ENCODE measurements at regions not wholly inside any gene's neighbourhood (a gene's known extent, or its start where the extent isn't known, plus 50 kb on each side); places are given as distances from the start of the nearest gene placed in this dataset.

DNA sequence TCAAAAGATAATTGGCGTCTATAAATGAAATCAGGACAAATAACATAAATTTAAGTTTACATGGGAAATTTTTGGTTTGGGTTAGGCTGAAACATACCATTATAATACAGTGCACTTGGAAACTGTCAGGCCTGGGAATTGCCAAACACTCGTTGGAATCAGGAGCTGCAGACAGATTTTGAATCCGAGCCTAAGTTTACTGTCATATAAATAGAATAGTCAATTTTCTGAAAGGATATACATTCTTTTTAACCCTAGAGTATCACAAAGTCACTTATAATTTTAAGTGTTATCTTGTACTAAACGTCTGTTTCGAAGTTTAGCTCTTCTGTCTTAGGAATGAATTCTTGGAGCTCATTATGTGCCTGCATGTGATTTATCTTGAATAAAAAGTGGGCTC lies 234.1 kb downstream of the VEGFC start:
- TF ChIP-seq, protein P1, sequence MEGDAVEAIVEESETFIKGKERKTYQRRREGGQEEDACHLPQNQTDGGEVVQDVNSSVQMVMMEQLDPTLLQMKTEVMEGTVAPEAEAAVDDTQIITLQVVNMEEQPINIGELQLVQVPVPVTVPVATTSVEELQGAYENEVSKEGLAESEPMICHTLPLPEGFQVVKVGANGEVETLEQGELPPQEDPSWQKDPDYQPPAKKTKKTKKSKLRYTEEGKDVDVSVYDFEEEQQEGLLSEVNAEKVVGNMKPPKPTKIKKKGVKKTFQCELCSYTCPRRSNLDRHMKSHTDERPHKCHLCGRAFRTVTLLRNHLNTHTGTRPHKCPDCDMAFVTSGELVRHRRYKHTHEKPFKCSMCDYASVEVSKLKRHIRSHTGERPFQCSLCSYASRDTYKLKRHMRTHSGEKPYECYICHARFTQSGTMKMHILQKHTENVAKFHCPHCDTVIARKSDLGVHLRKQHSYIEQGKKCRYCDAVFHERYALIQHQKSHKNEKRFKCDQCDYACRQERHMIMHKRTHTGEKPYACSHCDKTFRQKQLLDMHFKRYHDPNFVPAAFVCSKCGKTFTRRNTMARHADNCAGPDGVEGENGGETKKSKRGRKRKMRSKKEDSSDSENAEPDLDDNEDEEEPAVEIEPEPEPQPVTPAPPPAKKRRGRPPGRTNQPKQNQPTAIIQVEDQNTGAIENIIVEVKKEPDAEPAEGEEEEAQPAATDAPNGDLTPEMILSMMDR (IDR thresholded peaks at IDR 0.05), result no peak
- TF ChIP-seq POLR2A (IDR thresholded peaks at IDR 0.05), result no peak
